ENCODE measurements at regions not wholly inside any gene's neighbourhood (a gene's known extent, or its start where the extent isn't known, plus 50 kb on each side); places are given as distances from the start of the nearest gene placed in this dataset.

- Histone ChIP-seq H2BK15ac (ENCODE audit: low read depth, low read length) (no peak overlapping the region), H2BK120ac (ENCODE audit: low read depth, low read length) (no peak overlapping the region), H3K27ac (ENCODE audit: insufficient read depth, low read length) (no peak overlapping the region), H3K4me2 (ENCODE audit: low read depth, low read length) (no peak overlapping the region), H3K9me3 (ENCODE audit: control insufficient read depth, insufficient read depth, low read length) (no peaks in the 10 kb centered on the region), H3K27me3 (ENCODE audit: control insufficient read depth, insufficient read depth, low read length) (no peaks in the 10 kb centered on the region), H3K4ac (ENCODE audit: low read depth, low read length) (no peak overlapping the region), H2BK20ac (ENCODE audit: low read depth, low read length) (no peak overlapping the region), H3K18ac (ENCODE audit: low read depth, low read length) (no peak overlapping the region), H3K14ac (replicated peaks; ENCODE audit: low read depth, low read length) (no peak overlapping the region), H4K8ac (ENCODE audit: low read depth in 2 of 2, low read length in 2 of 2) (no peak overlapping the region), H3K9ac (ENCODE audit: low read depth, low read length) (no peak overlapping the region), H2AK5ac (ENCODE audit: low read depth, low read length) (no peak overlapping the region), H2AK9ac (replicated peaks; ENCODE audit: low read depth, low read length, poor library complexity) (no peak overlapping the region), H3K9me1 (ENCODE audit: insufficient read depth, low read length) (no peaks in the 10 kb centered on the region), H3K36me3 (ENCODE audit: control insufficient read depth, insufficient read depth, low read length) (no peaks in the 10 kb centered on the region), H4K20me1 (ENCODE audit: insufficient read depth, low read length) (no peaks in the 10 kb centered on the region), H4K5ac (ENCODE audit: low read depth, low read length) (no peak overlapping the region), H3K4me1 (ENCODE audit: control insufficient read depth, insufficient read depth, low read length) (no peaks in the 10 kb centered on the region), H3K56ac (ENCODE audit: extremely low read depth, insufficient read depth, low read length) (no peak overlapping the region), H3K79me1 (ENCODE audit: low read depth in 1 of 2, low read length in 2 of 2) (no peaks in the 10 kb centered on the region), H3K23ac (ENCODE audit: low read depth, low read length) (no peak overlapping the region), H2AFZ (replicated peaks; ENCODE audit: low read length, poor library complexity) (no peak overlapping the region), H4K91ac (ENCODE audit: insufficient read depth, low read depth, low read length) (no peak overlapping the region), H2BK5ac (ENCODE audit: low read depth, low read length, poor library complexity, severe bottlenecking) (no peak overlapping the region), H3K4me3 (ENCODE audit: insufficient read depth, low read depth, low read length) (no peak overlapping the region)
- TF ChIP-seq FOS (IDR thresholded peaks at IDR 0.05; ENCODE audit: low read depth, low read length) (no peak), ELK1 (IDR thresholded peaks at IDR 0.05; ENCODE audit: borderline replicate concordance, low read depth, low read length) (no peak)
- no CpG with 5 or more reads among the region's 1 CpG for WGBS, 2 experiments (ENCODE audit: extremely low coverage in 2 of 2, insufficient read length in 1 of 2)
- intact Hi-C loops (cut with micrococcal nuclease) (no loop called here), in situ Hi-C loops (cut with MboI; ENCODE audit: low sequenced_read_pairs) (no loop called here), dilution Hi-C loops (cut with HindIII; ENCODE audit: low sequenced_read_pairs, unreplicated experiment) (no loop called here)
- DNase-seq (no peak), ATAC-seq (ENCODE audit: low read depth) (no peak)
- ChIA-PET POLR2A (ENCODE audit: unreplicated experiment) (no interaction called here), CTCF (no interaction called here)
- no TSS peak for BruUV-seq (replicated peaks)
Observed at GRCh38 chr5:120926471-120926870, 462.4 kb downstream of the PRR16 start.

Data from IMR-90 (cell line).